A673 (cell line): ENCODE measurements at regions not wholly inside any gene's neighbourhood (a gene's known extent, or its start where the extent isn't known, plus 50 kb on each side); places are given as distances from the start of the nearest gene placed in this dataset.

Source experiments
- CTCF ChIP-seq: fragments of 300-800, 200-600 bp; sonication (generic); conservative IDR thresholded peaks from 2 replicates; pipeline ENCODE4 v1.5.1; 2017; ENCODE audit warnings: low read depth, mild to moderate bottlenecking, antibody characterized with exemption, low read length, moderate library complexity, mixed read lengths
- EZH2 ChIP-seq: fragments of 200-600 bp; sonication (generic); IDR thresholded peaks from 2 replicates; pipeline ENCODE4 v1.6.1; 2017; ENCODE audit warnings: borderline replicate concordance, low read depth, mild to moderate bottlenecking, mixed read lengths, antibody characterized with exemption, low read length; ENCODE audit not compliant: poor library complexity, severe bottlenecking

GRCh38 chrX:130995439-130995838, 62.7 kb upstream of the ARHGAP36 start:
- no peak for TF ChIP-seq CTCF
- TF ChIP-seq EZH2: no peak
